HUDEP-2 (cell line): ENCODE measurements at regions not wholly inside any gene's neighbourhood (a gene's known extent, or its start where the extent isn't known, plus 50 kb on each side); places are given as distances from the start of the nearest gene placed in this dataset.

Experiments
- DNase-seq, 76 experiments: peaks; one replicate each; lab custom pipeline; 2025; ENCODE audit not compliant: unreplicated experiment in 76 of 76; lab: John Stamatoyannopoulos, UW

- no peak for DNase-seq
These were observed 664.9 kb upstream of the WWC1 start for GRCh38 chr5:167626341-167627123.

GRCh38 chr5:167629634-167630033 is 661.8 kb upstream of the WWC1 start:
- no peak for DNase-seq

- no peak for DNase-seq
These were observed 660.3 kb upstream of the WWC1 start for GRCh38 chr5:167631191-167631590.

GRCh38 chr5:167633114-167633513 is 658.3 kb upstream of the WWC1 start:
- no peak for DNase-seq

- DNase-seq: no peak
These were observed 657.5 kb upstream of the WWC1 start for GRCh38 chr5:167633931-167634341.

GRCh38 chr5:167634432-167634831 is 657.0 kb upstream of the WWC1 start:
- DNase-seq: no peak

- no peak for DNase-seq
These were observed 652.6 kb upstream of the WWC1 start for GRCh38 chr5:167638816-167639215.

GRCh38 chr5:167639273-167639672 is 652.2 kb upstream of the WWC1 start:
- no peak for DNase-seq

GRCh38 chr5:167639766-167640165 is 651.7 kb upstream of the WWC1 start:
- no peak for DNase-seq

GRCh38 chr5:167642181-167642580 is 649.3 kb upstream of the WWC1 start:
- DNase-seq: no peak

- DNase-seq: no peak
These were observed 648.5 kb upstream of the WWC1 start for GRCh38 chr5:167642779-167643517.

- DNase-seq: no peak
These were observed 647.7 kb upstream of the WWC1 start for GRCh38 chr5:167643631-167644280.

- no peak for DNase-seq
These were observed 646.8 kb upstream of the WWC1 start for GRCh38 chr5:167644619-167645018.

- no peak for DNase-seq
These were observed 642.0 kb upstream of the WWC1 start for GRCh38 chr5:167649471-167649870.

GRCh38 chr5:167652690-167653089 is 638.8 kb upstream of the WWC1 start:
- DNase-seq: no peak

- no peak for DNase-seq
These were observed 637.8 kb upstream of the WWC1 start for GRCh38 chr5:167653645-167654106.

GRCh38 chr5:167657016-167657415 is 634.4 kb upstream of the WWC1 start:
- no peak for DNase-seq

GRCh38 chr5:167658889-167659288 is 632.6 kb upstream of the WWC1 start:
- DNase-seq: no peak

GRCh38 chr5:167661605-167662004 is 629.8 kb upstream of the WWC1 start:
- DNase-seq: no peak

- DNase-seq: no peak
These were observed 627.1 kb upstream of the WWC1 start for GRCh38 chr5:167664222-167664804.

GRCh38 chr5:167665841-167666375 is 625.5 kb upstream of the WWC1 start:
- no peak for DNase-seq
